Stimulated activated CD8-positive, alpha-beta memory T cell treated with anti-CD3 and anti-CD28 coated beads, Interleukin-7, amount 100 ng/mL, for 1 hour (primary cell): ENCODE measurements at regions not wholly inside any gene's neighbourhood (a gene's known extent, or its start where the extent isn't known, plus 50 kb on each side); places are given as distances from the start of the nearest gene placed in this dataset.

ENCODE experiments used
- DNase-seq, 2 donors: peaks; one replicate each; pipeline ENCODE4 v3.0.0-alpha.2; 2020; ENCODE audit warnings: low read depth in 2 of 2

DNA sequence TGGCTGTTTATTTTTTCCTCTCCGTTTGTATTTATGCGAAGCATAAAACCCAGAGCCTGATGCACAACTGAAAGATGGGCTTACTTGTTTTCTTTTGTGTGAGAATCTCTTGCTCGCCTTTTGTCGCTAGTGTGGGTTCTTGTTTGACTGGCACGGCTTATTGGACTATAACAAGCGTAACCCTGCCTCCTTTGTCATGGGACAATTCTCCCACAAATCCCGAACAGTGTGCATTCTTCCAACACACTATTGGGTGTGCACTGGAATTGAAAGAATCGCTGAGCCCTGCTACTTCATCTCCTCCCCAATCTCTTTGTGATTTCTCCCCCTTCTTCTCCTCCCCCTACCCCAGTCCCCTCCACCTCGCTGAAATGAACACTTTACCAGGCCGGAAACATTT, 110.8 kb downstream of the ZIC5 start:
- DNase-seq, result no peak

DNA sequence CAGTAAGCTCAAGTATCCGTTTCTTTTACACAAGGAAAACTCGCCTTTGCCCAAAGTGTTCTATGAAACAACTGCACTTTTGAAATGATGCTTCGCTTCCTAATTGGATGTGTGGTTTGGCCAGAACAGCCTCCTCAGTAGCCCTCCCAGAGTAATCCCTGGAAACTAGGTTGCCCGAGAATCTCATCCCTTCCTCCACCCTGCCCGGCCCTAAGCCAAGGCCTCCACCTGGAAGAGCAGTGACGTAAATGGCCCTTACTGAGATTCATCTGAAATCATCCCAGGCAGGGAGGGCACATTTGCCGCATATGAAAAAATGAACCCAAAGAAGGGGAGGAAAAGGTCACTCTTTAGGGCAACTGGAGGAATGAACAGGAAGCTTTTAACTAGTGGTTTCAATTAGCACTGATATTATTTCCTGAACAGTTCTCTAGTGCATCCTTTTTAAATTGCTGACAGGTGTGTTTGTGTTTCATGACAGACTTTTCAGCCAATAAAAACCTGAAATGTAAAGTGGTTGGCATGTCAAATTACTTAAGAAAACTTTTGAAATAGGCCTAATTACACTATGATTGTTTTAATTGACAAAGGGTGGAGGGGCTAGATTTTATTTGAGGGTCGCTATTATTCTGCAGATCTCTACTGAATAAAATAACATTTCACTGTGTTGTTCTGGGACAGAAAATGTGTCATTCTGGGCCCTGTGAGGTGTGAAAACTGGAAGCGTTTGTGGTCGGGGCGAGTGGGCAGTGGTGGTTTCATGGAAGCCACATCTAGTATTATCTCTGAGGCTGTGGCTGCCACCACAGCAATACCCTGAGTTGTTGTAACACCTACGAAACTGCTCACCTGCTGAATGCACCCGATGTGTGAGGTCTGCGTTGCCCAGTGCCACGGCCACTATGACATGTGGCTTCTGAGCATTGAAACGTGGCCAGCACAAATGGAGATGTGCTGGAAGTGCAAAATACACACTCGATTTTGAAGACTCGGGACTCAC, 112.1 kb downstream of the ZIC5 start:
- DNase-seq, result peak; percentile 2 to 6

DNA sequence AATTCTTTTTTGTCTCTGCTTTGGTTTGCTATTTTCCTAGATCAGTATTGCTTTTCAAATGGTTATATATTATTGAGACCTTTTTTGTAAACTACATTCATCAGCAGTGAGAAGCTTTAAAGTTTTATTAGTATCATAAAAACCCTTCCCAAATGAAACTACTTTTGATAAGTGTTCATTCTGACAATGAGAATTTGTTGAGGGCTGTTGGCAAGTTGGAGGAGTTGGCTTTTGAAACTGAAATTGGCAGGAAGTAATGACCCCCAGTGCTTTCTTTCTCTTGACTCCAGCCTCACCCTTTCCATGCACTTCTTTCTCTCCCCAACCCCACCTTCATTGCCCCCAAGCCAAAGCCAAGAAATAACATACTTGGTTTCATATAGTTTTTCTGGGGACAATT, 113.8 kb downstream of the ZIC5 start:
- no peak for DNase-seq

DNA sequence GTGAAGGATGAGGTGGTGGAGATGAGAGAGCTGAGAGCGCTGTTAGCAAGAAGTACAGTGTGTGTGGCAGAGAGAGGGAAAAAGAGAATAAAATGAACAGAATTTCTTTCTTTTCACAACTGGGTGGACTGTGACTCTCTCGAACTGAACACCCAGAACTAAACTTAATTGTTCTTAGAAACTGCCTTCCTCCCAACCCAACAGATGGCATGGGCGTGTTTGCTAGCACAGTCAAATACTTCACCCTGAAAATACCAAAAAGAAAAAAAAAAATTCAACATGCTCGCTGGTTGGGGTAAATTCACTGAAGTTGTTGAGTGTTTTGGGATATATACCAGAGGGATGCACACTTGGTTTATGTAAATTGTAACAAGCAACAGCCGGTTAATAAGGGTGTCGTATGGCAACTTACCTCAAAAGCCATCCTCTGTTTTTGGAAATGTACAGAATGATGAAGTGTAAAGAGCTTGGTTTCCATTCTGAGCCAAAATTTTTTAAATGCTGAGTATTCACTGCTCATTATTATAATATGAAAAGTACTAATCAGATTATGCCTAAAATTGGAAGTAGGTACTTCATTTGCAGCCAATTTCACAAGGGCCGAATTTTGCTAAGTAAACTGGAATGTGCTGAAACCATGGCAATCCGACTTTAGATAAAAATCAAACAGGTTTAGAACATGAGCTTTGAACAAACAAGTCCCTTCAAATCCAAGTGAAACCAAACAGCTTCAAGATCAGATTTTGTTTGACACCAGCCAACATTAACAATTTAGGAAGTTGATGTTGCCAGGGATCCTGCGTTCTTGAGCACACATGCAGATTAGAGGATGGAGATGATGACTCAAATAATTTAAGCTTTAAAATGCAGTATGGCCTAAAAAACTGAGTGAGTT, 115.8 kb downstream of the ZIC5 start:
- no peak for DNase-seq

DNA sequence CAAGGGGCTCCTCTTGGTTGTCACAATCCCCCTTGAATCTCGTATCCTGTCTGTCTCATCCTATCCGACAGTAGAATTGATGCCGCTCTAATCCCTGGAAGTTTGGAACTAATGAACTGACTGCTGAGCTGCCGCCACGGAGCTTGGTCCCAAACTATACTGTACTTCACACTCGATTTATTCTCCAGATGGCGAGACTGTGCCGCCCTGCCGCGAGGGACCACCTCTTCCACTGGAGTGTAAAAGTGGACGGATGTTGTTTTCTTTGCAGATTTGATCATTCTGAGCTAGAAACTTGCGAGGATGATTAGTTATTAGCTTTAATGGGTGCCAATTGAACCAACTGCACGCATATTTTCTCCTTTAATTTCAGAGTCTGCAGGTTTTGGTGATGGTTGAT, 117.2 kb downstream of the ZIC5 start:
- no peak for DNase-seq

DNA sequence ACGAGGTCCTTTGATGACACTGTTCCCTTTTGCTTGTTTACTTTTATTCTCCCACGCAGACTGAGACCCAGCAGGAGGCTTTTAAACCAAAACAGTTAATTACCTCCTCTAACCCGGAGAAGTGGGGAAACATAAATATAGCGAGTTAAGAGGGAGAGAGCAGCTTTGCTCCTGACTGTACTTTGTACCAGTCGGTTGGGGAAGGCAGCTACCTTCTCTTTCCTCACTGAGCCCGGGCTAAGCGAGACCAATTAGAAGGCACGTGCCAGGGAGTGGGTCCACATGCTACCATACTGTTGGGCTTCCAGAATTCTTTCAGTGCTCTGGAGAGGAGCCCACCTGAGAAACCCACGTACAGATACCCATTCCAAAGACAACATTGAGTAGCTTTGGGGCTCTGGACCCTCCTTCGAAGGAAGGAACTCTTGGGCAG, 124.2 kb downstream of the ZIC5 start:
- no peak for DNase-seq

DNA sequence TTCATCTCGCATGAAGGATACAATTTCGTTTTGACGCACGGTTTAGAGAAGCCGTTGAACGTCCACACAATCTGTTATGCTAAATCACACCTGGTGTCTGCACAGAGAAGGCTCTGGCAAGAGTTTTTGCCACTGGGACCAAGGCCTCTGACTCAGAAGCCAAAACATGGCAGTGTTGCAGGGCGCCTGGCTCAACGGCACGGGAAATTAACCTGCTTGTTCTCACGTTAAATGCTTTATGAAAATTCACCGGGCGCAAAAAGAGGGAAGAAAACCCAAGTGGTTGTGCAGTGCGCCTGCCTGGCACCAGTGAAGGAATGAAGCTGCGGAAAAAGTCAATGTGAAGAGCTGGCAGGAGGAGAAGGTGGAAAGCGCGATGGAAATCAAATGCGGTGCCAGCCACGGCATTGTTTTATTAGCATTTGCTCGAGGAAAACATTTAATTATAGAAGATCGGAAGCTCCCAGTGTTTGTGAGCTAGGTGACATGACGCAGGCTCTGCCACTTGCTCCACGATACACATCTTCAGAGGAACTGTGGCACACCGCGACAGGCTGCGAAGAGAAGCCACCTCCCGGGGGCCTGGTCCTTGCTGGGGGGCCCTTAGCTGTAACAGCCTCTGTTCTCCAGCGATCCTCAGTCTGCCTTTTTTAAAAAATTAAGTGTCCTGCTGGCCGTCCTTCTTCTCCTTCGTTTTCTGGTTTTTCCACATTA, 126.2 kb downstream of the ZIC5 start:
- DNase-seq, result no peak

DNA sequence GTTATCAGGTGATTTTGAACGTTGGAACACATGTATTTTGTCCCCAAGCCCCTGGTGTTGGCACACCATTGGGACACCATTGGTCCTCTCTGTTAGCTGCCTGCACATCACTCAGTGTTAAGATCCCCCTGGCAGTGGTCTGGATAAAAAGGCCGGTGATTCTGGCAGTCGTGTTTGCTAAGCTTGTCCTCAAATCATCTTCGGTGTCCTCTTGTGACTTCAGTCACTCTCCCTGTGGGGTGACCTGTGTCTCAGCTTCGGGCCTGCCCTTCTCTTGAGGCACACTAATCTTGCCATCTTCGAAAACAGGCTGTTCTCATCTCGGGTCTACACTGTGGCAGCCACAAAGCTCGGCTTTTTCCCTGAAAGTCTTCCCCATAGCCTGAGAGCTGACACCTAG, 127.1 kb downstream of the ZIC5 start:
- no peak for DNase-seq

DNA sequence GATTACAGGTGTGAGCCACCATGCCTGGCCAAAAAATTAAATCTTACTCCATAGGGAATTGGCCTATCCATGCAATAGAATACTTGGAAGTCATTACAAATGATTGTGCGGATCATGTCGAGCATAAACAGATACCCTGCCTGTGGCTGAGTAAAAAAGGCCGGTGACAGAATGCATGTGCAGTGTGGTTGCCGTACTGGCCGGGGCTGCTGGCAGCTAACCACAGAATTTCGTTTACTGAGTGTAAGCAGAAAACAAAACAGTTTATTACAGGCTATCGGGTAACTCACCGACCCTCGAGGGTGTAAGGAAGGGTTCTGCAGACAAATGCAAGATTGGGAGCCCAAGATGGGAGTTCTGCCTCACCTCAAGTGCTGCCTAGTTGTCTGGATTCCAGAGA, 127.7 kb downstream of the ZIC5 start:
- DNase-seq, result no peak

DNA sequence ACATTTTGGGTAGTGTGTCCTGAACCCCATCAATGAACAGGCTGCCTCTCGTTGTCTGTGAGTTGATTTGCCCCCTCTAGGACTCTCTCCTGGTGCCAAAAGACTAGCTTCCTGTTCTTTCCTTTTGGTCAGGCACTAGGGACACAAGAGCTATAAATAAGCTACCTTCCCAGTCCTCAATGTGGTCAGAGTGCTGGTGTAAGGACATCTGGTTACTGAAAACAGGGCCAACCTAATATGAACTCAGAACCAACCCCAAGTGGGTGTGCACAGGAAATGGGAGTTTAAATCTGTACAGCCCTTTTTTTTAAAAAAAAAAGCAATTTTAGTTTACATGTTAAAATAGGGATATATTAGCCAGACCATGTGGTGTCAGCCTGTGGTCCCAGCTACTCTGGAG, 129.2 kb downstream of the ZIC5 start:
- DNase-seq, result no peak

DNA sequence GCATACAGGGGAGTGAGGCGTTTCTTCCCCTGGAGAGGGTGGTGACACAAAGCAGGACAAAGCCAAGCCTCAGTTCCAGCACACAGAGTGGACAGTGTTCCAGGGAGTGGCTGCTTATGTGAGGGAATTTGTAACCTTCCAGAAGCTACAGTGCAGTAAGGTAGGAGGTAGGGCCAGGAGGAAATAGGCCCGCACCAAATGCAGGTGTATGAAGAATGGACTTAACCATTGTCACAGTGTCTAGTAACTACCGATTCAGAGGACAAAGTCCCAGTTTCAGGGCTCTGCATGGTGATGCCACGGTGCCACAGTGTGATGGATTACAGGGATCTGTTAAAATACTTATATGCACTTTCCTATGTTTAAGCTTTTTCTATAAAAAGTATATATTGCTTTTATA, 135.3 kb downstream of the ZIC5 start:
- DNase-seq, result no peak

DNA sequence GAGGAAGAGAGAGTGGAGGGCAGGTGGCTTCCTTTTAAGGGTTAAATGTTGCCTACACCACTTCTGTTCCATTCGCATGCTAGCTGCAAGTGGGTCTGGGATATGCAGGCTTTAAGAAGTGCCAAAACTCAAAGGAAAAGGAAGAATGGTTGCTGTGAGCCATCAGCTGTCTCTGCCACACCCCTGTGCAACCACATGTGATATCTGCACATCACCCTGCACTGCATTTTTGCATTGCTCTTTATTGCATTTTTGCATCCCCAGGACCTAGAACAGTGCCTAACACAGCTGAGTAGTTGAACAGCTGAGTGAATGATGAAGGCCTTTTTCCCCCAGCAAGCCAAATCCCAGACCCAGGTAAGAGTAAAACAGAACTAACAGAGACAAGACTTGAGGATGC, 136.1 kb downstream of the ZIC5 start:
- DNase-seq, result no peak

DNA sequence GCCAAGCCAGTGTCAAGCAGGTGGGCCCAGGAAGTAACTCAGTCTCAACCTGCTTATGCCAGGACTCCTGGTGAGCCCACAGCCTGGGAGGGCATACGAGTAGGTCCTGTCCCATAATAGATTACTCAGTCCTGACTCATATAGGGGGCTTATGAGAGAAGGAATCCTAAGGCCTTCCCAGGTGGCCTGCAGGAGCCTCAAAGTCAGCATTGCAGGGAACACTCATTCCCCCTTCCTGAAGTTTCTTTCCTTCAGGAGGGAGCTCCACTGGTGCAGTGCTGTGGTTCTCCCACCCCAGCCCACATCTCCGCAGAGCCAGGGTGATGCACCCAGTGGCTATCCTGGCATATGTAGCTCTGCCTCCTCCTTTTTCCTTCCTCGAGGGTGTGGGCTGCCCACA, 137.3 kb downstream of the ZIC5 start:
- DNase-seq, result no peak

DNA sequence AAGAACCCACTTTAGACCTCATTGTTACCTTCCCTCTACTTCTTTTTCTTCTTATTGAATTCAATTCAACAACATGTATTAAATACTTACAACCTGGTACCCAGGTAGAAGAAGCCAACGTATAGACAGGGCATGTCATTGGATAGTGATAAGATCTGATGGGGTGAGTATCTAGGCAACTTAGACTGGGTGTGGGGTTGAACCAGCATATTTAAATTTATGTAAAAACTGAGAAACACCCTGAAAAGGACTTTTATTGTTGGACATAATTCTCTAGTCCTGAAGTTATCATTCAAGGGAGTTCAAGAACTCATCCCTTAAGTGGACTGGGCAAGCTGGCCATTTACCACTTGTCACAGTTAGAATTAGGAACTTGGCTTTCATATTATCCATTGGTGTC, 139.2 kb downstream of the ZIC5 start:
- no peak for DNase-seq

DNA sequence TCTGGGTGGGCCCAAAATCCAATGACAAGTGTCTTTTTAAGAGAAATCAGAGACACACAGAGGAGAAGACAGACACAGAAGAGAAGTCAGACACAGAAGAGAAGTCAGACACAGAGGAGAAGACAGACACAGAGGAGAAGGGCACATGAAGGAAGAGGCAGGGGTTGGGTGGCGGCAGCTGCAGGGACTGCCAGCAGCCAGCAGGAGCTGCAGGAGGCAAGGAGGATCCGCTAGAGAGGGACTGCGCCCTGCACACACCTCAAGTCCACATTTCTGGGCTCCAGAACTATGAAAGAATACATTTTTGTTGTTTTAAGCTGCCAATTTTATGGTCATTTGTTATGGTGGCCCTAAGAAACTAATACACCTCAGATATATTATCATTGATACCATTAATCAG, 140.6 kb downstream of the ZIC5 start:
- DNase-seq, result no peak

DNA sequence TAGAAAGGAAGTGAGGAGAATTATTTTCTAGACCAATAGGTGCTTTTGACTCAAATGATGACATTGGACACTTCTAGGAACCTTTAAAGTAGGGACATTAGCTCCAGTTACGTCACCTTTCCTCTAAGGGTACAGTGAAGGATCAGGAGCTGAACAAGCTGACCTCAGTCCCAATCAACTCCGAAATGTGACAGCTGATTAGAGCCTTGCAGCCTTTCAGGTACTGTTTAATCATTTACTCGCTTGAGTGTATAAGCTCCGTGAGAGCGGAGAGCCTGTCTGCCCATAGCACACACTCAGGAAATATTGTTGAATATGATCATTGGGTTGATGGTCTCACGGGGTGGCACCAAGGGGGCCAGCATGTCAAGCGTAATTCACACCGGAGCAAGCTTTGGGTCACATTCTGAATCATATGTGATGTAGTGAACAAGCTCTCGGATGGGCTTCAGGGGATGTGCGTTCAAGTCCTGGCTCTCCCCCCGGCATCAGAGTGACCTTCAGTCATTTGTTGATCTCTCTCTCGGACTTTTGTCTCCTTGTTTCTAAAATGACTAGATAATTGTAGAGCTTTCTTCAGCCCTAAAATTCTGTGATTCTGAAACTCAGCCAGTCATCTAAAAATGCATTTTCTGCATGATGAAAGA, 141.9 kb downstream of the ZIC5 start:
- DNase-seq, result no peak

DNA sequence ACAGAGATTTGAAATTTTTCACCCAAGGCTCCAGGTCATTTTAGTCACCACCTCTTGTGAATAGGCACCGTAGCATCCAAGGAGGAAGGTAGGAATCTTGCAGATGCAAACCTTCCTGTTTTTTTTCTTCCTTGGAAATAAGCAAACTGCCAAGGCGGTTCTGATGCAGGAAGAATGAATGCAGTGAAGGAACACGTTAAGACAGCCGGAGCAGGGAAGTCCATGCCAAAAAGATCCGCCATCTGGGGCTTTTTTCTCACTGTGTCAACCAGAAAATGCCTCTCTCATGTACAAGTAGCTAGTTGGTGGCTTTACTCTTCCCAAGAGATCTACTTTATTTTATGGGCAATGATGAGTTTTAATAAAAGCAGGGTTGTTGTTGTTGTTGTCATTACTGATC, 142.4 kb downstream of the ZIC5 start:
- no peak for DNase-seq

DNA sequence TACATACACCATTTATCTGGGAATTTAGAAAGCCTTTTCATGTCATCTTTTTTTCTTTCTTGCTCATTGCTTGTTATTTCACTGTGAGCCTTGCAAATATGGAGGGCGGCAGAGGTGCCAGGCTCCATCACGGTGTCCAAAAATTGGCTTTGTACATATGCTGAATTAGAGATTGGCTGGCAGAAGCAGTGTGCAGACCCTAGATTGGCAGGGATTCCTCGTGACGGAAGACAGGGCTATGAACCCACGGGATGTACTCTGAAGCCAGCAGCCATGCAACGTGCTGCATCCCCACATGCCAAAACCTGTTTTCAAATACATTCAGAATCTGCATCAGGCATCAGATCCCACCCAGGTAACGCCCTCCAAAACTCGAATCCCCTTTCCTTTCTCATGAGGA, 142.8 kb downstream of the ZIC5 start:
- DNase-seq, result no peak

DNA sequence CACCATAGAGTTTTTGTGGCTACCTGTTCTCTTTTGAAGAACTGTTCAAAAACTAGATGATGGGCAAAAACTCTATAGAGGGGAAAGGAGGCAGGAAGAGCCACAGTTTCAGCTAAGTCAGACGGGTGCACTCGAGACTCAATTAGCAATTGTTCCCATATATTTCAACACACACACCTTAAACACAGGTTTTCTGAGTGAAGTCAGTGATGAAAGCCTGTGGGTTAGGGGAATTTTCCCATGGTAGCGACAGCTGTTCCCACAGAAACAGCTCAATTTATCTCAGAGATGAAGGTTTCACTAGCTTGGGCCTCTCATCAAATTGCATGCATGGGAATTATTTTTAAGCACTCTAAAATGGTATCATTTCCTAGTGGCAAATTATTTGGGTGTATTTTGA, 143.4 kb downstream of the ZIC5 start:
- no peak for DNase-seq

DNA sequence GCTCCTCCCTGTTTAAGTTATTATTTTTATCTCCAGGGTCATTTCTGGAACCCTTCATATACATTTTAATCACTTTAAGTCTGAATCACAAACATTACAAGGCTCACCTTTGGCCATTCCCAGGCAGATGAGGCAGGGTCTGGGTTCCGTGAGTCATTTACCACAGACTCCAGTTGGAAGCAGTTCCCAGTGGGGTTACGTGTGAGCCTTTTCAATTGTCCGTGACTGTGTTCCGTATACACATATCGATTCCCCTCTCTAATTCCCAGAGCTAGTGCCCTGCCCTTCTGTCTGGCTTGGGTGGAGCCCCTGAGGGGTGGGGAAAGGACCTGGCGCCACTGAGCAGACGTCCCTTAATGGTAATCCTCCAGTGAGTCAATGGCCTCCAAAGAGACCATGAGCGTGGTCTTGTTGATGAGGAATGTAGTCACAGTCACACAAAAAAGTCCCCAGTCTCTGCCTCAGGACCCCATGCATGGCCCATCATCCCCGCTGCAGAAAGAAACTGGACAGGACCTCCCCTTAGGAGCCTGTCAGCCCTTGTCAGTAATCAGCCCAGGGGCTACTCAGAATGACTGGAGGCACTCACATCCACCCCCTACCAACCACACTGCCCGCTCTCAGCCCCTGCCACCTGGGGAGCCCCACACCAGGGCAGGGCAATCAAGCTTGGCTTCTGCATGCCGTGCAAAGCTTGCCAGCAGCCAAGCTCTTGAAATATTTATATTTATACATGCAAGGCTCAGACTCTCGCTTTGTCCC, 144.4 kb downstream of the ZIC5 start:
- DNase-seq, result no peak

DNA sequence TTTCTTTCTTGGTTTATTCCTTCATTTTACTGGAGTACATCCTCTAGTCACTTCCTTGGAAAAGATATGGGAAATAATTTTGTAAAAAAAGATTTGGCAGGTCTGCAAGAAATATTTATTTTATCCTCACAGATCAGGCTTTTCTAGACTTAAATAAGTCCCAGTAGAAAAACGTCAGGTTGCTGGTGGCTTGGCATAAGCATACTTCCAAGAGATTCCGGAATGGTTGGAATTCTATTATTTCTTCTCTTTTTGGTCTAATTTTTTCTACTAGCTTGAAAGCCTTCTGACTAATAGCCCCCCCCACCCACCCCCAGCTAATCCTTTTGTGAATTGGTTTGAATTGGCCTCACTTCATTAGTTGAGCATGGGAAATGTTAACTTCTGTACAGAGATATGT, 147.6 kb downstream of the ZIC5 start:
- no peak for DNase-seq
